ENCODE measurements at regions not wholly inside any gene's neighbourhood (a gene's known extent, or its start where the extent isn't known, plus 50 kb on each side); places are given as distances from the start of the nearest gene placed in this dataset.

DNA sequence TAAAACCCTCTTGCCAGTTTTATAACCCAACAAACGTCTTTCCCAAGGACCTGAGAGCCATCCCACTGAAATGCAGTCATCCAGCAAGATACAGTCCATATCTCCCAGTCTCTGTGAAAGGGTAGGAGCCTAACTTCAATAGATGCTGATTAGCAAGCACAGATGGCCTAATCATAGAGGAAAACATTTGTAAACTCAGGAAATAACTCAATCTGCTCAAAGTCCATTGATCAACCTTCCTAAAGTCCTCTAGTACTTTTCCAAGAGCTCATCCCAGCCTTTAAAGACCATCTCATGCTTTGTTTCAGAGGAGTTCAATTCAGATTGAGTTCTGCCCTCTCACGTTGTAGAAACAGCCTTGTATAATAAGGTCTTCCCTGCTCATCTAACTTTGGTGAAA, 324.2 kb downstream of the MRPS30 start:
- no peak for FAIRE-seq
- TF ChIP-seq, protein P1, sequence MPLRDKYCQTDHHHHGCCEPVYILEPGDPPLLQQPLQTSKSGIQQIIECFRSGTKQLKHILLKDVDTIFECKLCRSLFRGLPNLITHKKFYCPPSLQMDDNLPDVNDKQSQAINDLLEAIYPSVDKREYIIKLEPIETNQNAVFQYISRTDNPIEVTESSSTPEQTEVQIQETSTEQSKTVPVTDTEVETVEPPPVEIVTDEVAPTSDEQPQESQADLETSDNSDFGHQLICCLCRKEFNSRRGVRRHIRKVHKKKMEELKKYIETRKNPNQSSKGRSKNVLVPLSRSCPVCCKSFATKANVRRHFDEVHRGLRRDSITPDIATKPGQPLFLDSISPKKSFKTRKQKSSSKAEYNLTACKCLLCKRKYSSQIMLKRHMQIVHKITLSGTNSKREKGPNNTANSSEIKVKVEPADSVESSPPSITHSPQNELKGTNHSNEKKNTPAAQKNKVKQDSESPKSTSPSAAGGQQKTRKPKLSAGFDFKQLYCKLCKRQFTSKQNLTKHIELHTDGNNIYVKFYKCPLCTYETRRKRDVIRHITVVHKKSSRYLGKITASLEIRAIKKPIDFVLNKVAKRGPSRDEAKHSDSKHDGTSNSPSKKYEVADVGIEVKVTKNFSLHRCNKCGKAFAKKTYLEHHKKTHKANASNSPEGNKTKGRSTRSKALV (CRISPR knock-in tag; IDR thresholded peaks at IDR 0.05): no peak
- TF ChIP-seq TGIF2 (CRISPR knock-in tag; IDR thresholded peaks at IDR 0.05): no peak
- TF ChIP-seq RBM39 (IDR thresholded peaks at IDR 0.05; ENCODE audit: low read depth, low read length, poor library complexity, severe bottlenecking): no peak
- TF ChIP-seq GZF1 (CRISPR knock-in tag; IDR thresholded peaks at IDR 0.05): no peak
- TF ChIP-seq ZNF747 (CRISPR knock-in tag; IDR thresholded peaks at IDR 0.05; ENCODE audit: borderline replicate concordance): no peak
- TF ChIP-seq ATRX (CRISPR knock-in tag; IDR thresholded peaks at IDR 0.05; ENCODE audit: borderline replicate concordance): no peak
- no peak for TF ChIP-seq ZNF17 (CRISPR knock-in tag; IDR thresholded peaks at IDR 0.05)
- no peak for TF ChIP-seq TCF7 (IDR thresholded peaks at IDR 0.05; ENCODE audit: low read depth)
- TF ChIP-seq KLF6 (CRISPR knock-in tag; IDR thresholded peaks at IDR 0.05): no peak
- TF ChIP-seq NRL (CRISPR knock-in tag; IDR thresholded peaks at IDR 0.05; ENCODE audit: borderline replicate concordance): no peak
- TF ChIP-seq ZNF124 (CRISPR knock-in tag; IDR thresholded peaks at IDR 0.05): no peak
- no peak for TF ChIP-seq ZNF205 (CRISPR knock-in tag; IDR thresholded peaks at IDR 0.05)
- no peak for TF ChIP-seq ZNF235 (CRISPR knock-in tag; IDR thresholded peaks at IDR 0.05; ENCODE audit: borderline replicate concordance)
- Histone ChIP-seq H3K4me1 (ENCODE audit: insufficient read depth, low read length) (no peaks in the 10 kb centered on the region), H3K27me3 (ENCODE audit: control insufficient read depth in 1 of 2, insufficient read depth in 2 of 2, low read length in 2 of 2) (no peaks in the 10 kb centered on the region), H3K27ac (ENCODE audit: extremely low read length, insufficient read depth, low read length) (no peak overlapping the region), H3K36me3 (replicated peaks in 1 of 2; ENCODE audit: control insufficient read depth in 1 of 2, insufficient read depth in 2 of 2, low read length in 2 of 2) (no peaks in the 10 kb centered on the region), H2AFZ (ENCODE audit: low read length) (no peak overlapping the region), H3K4me3 (replicated peaks in 1 of 3; ENCODE audit: insufficient read depth in 1 of 3, low read depth in 2 of 3, low read length in 3 of 3) (no peak overlapping the region), H3K4me2 (ENCODE audit: low read depth, low read length) (no peak overlapping the region), H3K9me3 (ENCODE audit: low read length) (peaks cover 92% of the 10 kb centered on the region), H3K79me2 (ENCODE audit: insufficient read depth, low read length) (no peaks in the 10 kb centered on the region), H4K20me1 (ENCODE audit: insufficient read depth, low read length) (no peaks in the 10 kb centered on the region), H3K9ac (ENCODE audit: insufficient read depth, low read depth, low read length) (no peak overlapping the region)
- no peak for ATAC-seq
- intact Hi-C loops (cut with micrococcal nuclease; ENCODE audit: unreplicated experiment): no loop called here
- in situ Hi-C loops (cut with HindIII; ENCODE audit: extremely low pct_ligation_motif_present, low pct_unique_long_range_greater_than_20kb): no loop called here
- POLR2A ChIA-PET: no interaction called here
- no peak for DNase-seq (ENCODE audit: low spot score)
- BruUV-seq (replicated peaks): no TSS peak
- CTCF ChIA-PET (ENCODE audit: low intra/inter-chr PET ratio, low total read pairs): no interaction called here
- 3% methylated on average over 2 of the region's 2 CpGs for WGBS (ENCODE audit: low lambda C conversion rate)
